Dermis blood vessel endothelial cell (primary cell): ENCODE measurements at regions not wholly inside any gene's neighbourhood (a gene's known extent, or its start where the extent isn't known, plus 50 kb on each side); places are given as distances from the start of the nearest gene placed in this dataset.

ENCODE experiments used
- DNase-seq: peaks from one replicate; pipeline ENCODE4 v3.0.0; 2010

DNA sequence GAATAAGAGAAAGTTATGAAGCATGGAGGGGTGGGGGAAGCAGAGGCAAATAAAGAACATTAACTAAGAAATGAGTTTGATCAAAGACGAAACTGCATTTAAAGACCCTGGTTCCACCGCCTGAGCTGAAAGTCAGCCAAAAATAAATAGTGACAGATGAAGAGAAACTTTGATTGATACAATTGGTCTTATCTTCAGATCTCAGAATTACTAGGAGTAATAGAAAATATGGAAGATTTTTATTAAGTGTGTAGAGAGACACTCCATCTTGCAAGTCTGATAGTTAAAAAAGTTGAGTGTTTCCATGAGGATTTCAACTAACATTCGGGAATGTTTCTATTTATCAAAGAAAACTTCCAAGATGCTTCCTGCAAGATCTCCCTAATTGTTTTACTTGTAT lies 418.2 kb upstream of the ADGRL2 start:
- no peak for DNase-seq

- no peak for DNase-seq
Observed at GRCh38 chr1:81381881-81382280, 418.9 kb upstream of the ADGRL2 start.

- no peak for DNase-seq
Observed at GRCh38 chr1:81380436-81380835, 420.3 kb upstream of the ADGRL2 start.

DNA sequence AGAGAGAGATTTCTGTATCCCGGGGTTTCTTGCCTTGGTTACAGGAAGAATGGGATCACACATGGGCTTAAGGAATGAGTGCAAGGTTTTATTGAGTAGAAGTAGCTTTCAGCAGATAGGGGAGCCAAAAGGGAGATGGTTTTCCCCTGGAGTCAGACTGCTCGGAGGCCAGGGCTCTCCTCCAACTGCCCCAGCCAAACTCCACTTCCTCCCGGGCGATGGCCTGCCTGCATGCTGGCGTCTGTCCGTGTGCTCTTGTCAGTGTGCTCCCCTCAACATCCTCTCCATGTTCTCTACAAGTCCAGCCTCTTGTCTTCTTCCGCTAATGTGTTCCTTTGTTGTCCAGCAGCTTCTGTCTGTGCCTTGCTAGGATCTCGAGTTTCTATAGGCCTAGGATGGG lies 421.3 kb upstream of the ADGRL2 start:
- DNase-seq = no peak

DNA sequence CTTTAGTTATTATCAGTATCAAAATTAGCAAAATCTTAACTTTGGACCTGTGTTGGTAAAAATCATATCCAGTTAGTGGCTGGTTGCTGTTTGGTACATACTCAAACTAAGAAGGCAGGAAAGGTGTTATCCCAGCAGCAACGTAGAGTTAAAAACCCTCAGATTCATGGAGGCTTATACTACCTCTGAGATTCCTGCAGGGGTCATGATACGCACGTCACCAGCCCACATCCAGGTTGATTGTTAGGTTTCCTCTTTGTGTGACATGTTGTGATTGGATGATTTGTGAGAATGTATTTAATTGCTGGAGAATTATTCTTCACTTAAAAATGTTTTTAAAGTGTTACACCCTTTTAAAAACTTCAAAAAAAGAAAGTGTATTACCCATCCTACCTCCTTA lies 423.3 kb upstream of the ADGRL2 start:
- DNase-seq = peak; percentile 15

- no peak for DNase-seq
Observed at GRCh38 chr1:81375884-81376548, 424.7 kb upstream of the ADGRL2 start.

DNA sequence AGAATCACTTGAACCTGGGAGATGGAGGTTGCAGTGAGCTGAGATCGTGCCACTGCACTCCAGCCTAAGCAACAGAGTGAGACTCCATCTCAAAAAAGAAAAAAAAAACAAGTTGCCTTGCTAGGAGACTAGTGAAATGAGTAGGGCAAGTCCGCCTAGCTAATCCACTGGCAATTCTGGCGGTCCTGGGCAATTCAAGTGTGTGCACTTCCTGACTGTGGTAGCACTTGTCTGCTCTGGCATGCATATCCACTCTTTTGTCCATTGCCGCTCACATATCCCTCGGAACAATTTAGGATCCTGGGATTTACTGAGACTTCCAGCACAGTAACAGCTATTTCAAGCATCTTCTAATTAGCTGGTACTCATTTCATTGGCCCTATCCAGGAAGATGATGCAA lies 426.3 kb upstream of the ADGRL2 start:
- DNase-seq = no peak

DNA sequence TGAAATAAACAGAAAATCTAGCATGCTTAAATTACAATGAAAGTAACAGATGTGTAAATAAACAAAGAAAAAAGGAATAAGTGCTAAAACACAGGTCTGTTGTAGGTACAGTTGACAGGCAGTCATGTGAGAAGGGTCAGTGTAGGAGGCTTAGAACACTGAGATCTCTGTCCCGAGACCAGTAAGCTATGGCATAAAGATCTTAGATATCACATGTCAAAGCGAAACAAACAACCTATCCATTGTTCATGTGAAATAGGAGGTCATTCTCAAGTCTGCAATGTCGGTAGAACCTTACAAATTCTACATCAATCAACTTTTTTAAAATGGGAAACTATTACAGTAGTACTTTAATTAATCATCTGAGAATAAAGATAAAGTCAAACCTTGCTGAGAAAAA lies 428.9 kb upstream of the ADGRL2 start:
- no peak for DNase-seq

GRCh38 chr1:81369833-81370232 lies 430.9 kb upstream of the ADGRL2 start:
- no peak for DNase-seq

DNA sequence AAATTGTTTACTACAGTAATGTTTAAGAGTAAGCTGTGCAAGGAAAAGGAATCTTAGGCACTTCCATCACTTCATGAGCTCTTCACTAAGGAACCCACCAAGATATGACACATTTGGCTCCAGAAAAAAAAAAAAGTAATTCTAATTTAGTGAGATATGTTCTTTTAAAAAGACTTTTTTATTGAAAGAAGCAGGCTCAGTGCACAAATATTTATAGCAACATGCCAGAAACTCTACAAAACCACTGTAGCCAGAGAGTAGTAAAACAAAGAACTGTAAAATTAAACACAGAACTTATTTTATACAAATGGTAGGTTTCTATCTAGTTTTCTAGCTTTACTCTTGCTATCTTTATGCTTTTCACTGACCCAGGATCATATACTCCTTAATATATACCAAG lies 434.6 kb upstream of the ADGRL2 start:
- no peak for DNase-seq

DNA sequence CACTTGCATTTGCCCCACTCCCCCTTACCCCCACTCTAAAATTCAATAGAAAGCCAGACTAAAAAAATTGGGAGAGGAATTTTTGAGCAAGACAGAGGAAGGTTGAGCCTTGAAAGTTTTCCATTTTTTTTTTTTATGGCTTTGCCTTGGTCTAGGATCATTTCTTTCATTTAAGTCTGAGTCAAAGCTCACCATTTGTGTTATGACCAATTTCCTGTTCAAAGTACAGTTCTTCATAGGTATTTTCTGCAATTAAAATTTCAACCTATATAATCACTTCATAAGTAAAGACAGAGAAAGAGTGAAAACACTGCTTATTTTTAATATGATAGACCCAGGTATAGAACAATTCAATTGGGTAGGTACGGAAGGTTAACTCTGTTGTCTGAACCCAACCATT lies 436.6 kb upstream of the ADGRL2 start:
- no peak for DNase-seq

DNA sequence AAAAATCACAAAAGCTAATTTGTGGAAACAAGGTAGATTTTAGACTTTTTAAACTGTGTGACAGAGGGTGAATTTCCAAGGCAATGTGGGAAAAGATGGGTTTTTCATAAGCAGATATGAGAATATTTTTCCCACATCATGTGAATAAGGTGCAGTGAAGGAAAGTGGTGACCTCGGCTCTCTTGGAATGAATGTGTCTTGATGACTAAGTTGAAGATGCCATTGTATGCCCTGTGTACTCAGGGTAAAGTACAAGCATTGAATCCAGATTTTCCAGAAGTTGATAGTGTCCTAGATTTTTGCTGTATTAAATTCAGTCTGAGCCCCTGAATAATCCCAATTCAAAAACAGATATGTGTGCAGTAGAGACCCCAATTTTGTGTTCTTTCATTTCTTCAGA lies 442.6 kb upstream of the ADGRL2 start:
- DNase-seq = no peak

- DNase-seq = no peak
Observed at GRCh38 chr1:81351864-81352263, 448.9 kb upstream of the ADGRL2 start.

DNA sequence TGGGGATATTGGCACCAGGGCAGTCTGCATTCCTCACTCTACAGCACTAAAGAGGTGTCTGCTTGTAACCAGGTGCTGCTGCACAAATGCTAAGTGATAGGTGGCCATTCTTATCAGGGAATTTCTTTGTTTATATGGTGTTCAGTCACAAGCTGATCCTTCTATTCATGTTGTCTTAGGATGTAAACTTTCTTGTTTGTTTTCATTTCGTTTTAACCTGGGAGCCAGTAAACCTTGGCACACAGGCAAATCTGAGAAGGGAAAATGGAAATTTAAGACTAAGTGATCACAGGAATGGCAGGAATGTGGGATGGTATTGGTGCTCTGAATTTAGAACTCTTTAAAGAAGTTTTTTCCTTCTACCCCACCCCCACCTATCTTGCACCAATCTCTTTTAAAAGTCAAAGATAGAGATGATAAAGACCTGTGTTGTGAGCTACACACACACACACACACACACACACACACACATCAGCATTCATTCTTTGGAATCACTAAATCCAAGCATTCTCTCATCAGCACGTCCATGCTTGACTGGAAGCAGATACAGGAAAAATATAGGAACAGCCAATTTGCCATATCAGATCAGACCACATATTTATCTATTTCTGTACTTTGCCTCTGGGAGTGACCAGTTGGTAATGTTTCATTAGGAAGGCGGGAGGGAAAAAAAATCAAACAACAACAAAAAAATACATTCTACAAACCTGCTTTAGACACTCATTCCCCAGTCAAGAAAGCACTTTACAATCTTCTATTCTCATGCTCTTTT lies 451.4 kb upstream of the ADGRL2 start:
- DNase-seq = no peak

- no peak for DNase-seq
Observed at GRCh38 chr1:81345110-81345509, 455.6 kb upstream of the ADGRL2 start.

DNA sequence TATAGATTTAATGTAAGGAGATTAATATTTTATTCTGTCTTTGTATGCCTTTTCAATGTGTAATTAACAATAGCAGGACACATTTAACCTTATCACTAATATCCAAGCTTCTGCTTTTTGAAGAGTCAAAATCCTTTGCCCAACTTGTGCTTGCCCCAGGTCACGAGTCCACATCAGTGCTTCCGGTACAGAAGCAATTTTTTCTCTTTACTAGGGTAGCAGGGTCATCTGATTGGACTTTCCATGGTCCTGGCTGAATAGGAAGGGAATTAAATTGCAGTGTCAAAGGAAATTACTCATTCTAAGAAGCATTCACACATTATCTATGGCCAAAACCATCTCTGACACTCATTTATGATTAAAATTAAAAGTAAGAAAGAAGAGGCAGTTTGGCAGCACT lies 460.5 kb upstream of the ADGRL2 start:
- peak; percentile 22 for DNase-seq

GRCh38 chr1:81337226-81337625 lies 463.5 kb upstream of the ADGRL2 start:
- DNase-seq = no peak

DNA sequence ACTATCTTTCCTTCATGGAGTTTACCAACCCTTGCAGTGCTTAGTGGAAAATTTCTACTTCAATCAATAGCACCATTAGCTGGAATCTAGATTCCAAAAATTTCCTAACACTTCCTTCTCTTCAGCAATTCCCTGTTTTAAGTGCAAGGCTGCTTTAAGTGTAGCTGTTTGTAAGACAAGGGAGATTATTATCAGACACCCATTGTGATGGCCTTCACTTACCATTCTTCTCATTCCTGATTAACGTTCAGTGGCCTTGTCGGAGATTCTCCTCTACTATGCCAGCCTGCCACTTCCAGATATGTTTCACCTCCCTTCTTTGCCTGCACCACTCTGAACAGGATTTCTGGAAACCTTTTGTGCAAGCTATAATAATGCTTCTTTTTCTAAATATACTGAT lies 464.9 kb upstream of the ADGRL2 start:
- no peak for DNase-seq

- no peak for DNase-seq
Observed at GRCh38 chr1:81330521-81330920, 470.2 kb upstream of the ADGRL2 start.

DNA sequence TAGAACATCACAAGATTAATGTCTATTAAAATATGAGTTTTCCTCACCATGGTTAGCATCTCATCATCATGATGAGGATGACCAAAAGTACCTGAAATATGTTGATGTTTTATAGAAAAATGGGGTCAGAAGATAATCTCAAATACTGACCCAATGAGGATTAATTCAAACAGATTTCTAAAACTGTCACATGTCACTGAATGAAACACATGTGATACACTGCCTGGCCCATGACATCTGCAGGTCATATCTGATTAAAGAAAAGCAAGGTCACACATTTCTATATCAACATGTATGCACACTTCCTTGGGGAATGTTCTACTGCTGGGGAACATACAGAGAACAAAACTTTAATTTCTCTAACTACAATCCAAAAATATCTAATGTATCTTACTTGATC lies 470.6 kb upstream of the ADGRL2 start:
- DNase-seq = no peak

DNA sequence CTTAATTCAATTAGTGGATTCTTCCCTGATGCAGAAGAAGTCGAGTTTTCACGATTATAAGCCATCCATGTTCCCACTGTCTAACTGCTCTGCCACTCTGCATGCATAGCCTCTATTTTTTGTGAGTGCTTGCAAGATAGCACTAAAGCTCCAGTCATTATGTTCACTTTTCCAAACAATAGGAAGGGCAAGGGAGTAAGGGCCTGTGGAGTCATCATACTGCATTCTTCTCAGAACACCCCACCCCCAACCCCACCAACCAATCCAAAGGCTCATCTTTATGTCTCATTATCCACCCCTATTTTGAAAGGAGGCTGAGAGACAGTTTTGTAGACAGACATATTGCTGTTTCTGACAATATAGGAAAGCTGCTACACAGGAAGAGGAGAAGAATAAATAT lies 471.7 kb upstream of the ADGRL2 start:
- DNase-seq = no peak

- DNase-seq = no peak
Observed at GRCh38 chr1:81327743-81328142, 473.0 kb upstream of the ADGRL2 start.

- no peak for DNase-seq
Observed at GRCh38 chr1:81327103-81327710, 473.5 kb upstream of the ADGRL2 start.

DNA sequence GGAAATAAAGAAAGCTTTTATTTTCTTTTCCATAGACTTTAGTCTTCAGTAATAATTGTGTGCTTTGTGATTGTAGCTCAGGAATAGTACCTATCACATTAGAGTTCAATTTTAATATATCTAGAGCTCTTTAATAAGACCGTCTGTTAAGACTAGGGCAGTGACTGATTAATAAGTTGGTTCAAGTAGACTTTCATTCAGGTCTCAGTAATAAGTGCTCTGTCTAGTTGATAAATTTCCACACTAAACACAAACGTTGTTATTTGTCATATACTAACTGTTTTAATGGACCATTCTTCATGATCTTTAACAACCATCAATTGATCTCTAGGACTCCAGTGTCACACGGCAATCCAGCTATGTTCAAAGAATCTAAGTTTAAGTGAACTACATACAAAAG lies 474.5 kb upstream of the ADGRL2 start:
- no peak for DNase-seq
